ENCODE measurements at regions not wholly inside any gene's neighbourhood (a gene's known extent, or its start where the extent isn't known, plus 50 kb on each side); places are given as distances from the start of the nearest gene placed in this dataset.

DNA sequence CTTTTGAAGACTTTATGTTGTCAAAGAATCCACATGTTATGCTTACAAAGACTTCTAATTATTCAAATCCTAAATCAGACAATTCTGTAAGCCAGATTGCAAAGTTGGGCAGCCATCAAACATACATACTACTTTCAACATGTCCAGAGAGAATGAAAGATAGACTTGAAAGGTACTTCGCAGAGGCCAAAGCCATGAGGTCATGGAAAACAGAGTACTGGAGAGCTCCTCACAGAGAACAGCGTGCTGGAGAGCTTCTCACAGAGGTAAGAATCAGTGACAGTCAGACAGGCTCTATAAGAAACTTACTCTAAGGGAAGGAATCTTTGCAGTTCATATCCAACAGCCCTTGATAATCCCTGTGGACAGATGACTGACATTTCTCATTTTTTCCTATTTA is 400.2 kb downstream of the GJA1 start:
- DNase-seq (ENCODE audit: low read depth, low spot score): no peak
- ATAC-seq: no peak
- Histone ChIP-seq H3K36me3 (ENCODE audit: control insufficient read depth, insufficient read depth, low read length) (no peaks in the 10 kb centered on the region), H3K4me3 (ENCODE audit: low read depth in 2 of 2, low read length in 2 of 2) (no peak overlapping the region), H3K4me1 (ENCODE audit: control insufficient read depth, insufficient read depth, low read length) (no peaks in the 10 kb centered on the region), H3K27ac (ENCODE audit: low read length) (no peak overlapping the region), H3K27me3 (ENCODE audit: control insufficient read depth, insufficient read depth, low read length) (no peaks in the 10 kb centered on the region), H3K9me3 (ENCODE audit: control insufficient read depth, insufficient read depth, low read depth, low read length) (no peaks in the 10 kb centered on the region)
- TF ChIP-seq TCF7L2 (IDR thresholded peaks at IDR 0.05; ENCODE audit: low read depth, low read length) (no peak), SIN3A (IDR thresholded peaks at IDR 0.05; ENCODE audit: borderline replicate concordance, insufficient read depth, low read depth, low read length) (no peak), POLR2AphosphoS5 (IDR thresholded peaks at IDR 0.05; ENCODE audit: low read depth, low read length) (no peak)
- TF ChIP-seq, protein P1, sequence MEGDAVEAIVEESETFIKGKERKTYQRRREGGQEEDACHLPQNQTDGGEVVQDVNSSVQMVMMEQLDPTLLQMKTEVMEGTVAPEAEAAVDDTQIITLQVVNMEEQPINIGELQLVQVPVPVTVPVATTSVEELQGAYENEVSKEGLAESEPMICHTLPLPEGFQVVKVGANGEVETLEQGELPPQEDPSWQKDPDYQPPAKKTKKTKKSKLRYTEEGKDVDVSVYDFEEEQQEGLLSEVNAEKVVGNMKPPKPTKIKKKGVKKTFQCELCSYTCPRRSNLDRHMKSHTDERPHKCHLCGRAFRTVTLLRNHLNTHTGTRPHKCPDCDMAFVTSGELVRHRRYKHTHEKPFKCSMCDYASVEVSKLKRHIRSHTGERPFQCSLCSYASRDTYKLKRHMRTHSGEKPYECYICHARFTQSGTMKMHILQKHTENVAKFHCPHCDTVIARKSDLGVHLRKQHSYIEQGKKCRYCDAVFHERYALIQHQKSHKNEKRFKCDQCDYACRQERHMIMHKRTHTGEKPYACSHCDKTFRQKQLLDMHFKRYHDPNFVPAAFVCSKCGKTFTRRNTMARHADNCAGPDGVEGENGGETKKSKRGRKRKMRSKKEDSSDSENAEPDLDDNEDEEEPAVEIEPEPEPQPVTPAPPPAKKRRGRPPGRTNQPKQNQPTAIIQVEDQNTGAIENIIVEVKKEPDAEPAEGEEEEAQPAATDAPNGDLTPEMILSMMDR (IDR thresholded peaks at IDR 0.05): no peak
- TF ChIP-seq, protein P2, sequence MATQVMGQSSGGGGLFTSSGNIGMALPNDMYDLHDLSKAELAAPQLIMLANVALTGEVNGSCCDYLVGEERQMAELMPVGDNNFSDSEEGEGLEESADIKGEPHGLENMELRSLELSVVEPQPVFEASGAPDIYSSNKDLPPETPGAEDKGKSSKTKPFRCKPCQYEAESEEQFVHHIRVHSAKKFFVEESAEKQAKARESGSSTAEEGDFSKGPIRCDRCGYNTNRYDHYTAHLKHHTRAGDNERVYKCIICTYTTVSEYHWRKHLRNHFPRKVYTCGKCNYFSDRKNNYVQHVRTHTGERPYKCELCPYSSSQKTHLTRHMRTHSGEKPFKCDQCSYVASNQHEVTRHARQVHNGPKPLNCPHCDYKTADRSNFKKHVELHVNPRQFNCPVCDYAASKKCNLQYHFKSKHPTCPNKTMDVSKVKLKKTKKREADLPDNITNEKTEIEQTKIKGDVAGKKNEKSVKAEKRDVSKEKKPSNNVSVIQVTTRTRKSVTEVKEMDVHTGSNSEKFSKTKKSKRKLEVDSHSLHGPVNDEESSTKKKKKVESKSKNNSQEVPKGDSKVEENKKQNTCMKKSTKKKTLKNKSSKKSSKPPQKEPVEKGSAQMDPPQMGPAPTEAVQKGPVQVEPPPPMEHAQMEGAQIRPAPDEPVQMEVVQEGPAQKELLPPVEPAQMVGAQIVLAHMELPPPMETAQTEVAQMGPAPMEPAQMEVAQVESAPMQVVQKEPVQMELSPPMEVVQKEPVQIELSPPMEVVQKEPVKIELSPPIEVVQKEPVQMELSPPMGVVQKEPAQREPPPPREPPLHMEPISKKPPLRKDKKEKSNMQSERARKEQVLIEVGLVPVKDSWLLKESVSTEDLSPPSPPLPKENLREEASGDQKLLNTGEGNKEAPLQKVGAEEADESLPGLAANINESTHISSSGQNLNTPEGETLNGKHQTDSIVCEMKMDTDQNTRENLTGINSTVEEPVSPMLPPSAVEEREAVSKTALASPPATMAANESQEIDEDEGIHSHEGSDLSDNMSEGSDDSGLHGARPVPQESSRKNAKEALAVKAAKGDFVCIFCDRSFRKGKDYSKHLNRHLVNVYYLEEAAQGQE (IDR thresholded peaks at IDR 0.05; ENCODE audit: insufficient read depth in 1 of 2, low read depth in 2 of 2, low read length in 1 of 2): no peak
- ChIA-PET POLR2A (no interaction called here), CTCF (no interaction called here)
- no TSS peak for BruUV-seq (replicated peaks)
- in situ Hi-C loops (cut with HindIII; ENCODE audit: low pct_unique_long_range_greater_than_20kb, low sequenced_read_pairs): no loop called here
- intact Hi-C loops (cut with micrococcal nuclease; ENCODE audit: unreplicated experiment): no loop called here

DNA sequence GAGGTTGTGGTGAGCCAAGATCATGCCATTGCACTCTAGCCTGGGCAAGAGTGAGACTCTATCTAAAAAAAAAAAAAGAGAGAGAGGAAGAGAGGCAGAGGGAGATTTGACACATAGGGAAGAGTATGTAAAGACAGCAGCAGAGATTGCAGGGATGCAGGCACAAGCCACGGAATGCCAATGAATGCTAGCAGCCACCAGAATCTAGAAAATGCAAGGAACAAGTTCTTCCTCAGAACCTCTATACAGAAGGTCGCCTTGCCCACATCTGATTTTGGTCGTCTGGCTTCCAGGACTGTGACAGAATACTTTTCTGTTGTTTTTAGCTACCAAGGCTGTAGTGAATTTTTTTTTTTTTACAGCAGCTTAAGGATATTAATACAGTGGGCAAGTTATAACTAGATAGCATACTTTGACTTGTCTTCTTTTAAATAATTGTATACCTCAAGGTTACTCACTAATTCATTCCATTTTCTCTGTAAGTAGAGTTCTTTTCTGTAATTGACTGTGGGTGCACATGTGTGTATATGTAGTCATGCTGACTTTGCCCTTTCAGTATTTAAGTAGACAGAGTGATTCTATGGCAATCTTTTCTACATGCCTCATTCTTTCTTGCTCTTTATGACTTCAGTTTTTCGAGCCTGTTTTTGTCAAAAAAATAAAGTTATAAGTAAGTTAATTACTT is 402.2 kb downstream of the GJA1 start:
- no peak overlapping the region for H3K4me3 ChIP-seq (ENCODE audit: low read depth in 2 of 2, low read length in 2 of 2)
- H3K4me1 ChIP-seq (ENCODE audit: control insufficient read depth, insufficient read depth, low read length): no peaks in the 10 kb centered on the region
- in situ Hi-C loops (cut with HindIII; ENCODE audit: low pct_unique_long_range_greater_than_20kb, low sequenced_read_pairs) (no loop called here), intact Hi-C loops (cut with micrococcal nuclease; ENCODE audit: unreplicated experiment) (no loop called here)
- H3K9me3 ChIP-seq (ENCODE audit: control insufficient read depth, insufficient read depth, low read depth, low read length): no peaks in the 10 kb centered on the region
- no TSS peak for BruUV-seq (replicated peaks)
- ChIA-PET POLR2A (no interaction called here), CTCF (no interaction called here)
- H3K27me3 ChIP-seq (ENCODE audit: control insufficient read depth, insufficient read depth, low read length): no peaks in the 10 kb centered on the region
- H3K27ac ChIP-seq (ENCODE audit: low read length): no peak overlapping the region
- no peaks in the 10 kb centered on the region for H3K36me3 ChIP-seq (ENCODE audit: control insufficient read depth, insufficient read depth, low read length)
- no peak for TF ChIP-seq POLR2AphosphoS5 (IDR thresholded peaks at IDR 0.05; ENCODE audit: low read depth, low read length)
- TF ChIP-seq, protein P2 (IDR thresholded peaks at IDR 0.05; ENCODE audit: insufficient read depth in 1 of 2, low read depth in 2 of 2, low read length in 1 of 2): no peak
- TF ChIP-seq SIN3A (IDR thresholded peaks at IDR 0.05; ENCODE audit: borderline replicate concordance, insufficient read depth, low read depth, low read length): no peak
- TF ChIP-seq, protein P1 (IDR thresholded peaks at IDR 0.05): no peak
- no peak for TF ChIP-seq TCF7L2 (IDR thresholded peaks at IDR 0.05; ENCODE audit: low read depth, low read length)
- ATAC-seq (no peak), DNase-seq (ENCODE audit: low read depth, low spot score) (no peak)

Measured in Panc1 (cell line).